ENCODE measurements at regions not wholly inside any gene's neighbourhood (a gene's known extent, or its start where the extent isn't known, plus 50 kb on each side); places are given as distances from the start of the nearest gene placed in this dataset.

GRCh38 chr20:29296256-29297230, 1960.9 kb upstream of the DEFB115 start:
- Histone ChIP-seq H3K27ac (ENCODE audit: low read depth, low read length) (no peak overlapping the region), H3K4me3 (ENCODE audit: low read depth, low read length) (no peak overlapping the region), H3K9me3 (ENCODE audit: control insufficient read depth, insufficient read depth, low read length) (peaks cover 59% of the 10 kb centered on the region), H3K27me3 (ENCODE audit: control insufficient read depth, insufficient read depth, low read length) (no peaks in the 10 kb centered on the region)
- DNase-seq (ENCODE audit: low read depth, low spot score) = no peak
- no peak for TF ChIP-seq CTCF (IDR thresholded peaks at IDR 0.05; ENCODE audit: low read depth, low read length)
- POLR2A ChIA-PET = no interaction called here
- CTCF ChIA-PET = no interaction called here

GRCh38 chr20:29297411-29298270, 1959.8 kb upstream of the DEFB115 start:
- DNase-seq (ENCODE audit: low read depth, low spot score) = no peak
- Histone ChIP-seq H3K9me3 (ENCODE audit: control insufficient read depth, insufficient read depth, low read length) (peaks cover 70% of the 10 kb centered on the region), H3K27ac (ENCODE audit: low read depth, low read length) (no peak overlapping the region), H3K4me3 (ENCODE audit: low read depth, low read length) (no peak overlapping the region), H3K27me3 (ENCODE audit: control insufficient read depth, insufficient read depth, low read length) (no peaks in the 10 kb centered on the region)
- CTCF ChIA-PET = no interaction called here
- POLR2A ChIA-PET = no interaction called here
- no peak for TF ChIP-seq CTCF (IDR thresholded peaks at IDR 0.05; ENCODE audit: low read depth, low read length)

- no peak overlapping the region for H3K4me3 ChIP-seq (ENCODE audit: low read depth, low read length)
- H3K9me3 ChIP-seq (ENCODE audit: control insufficient read depth, insufficient read depth, low read length) = peaks cover 75% of the 10 kb centered on the region
- no peak overlapping the region for H3K27ac ChIP-seq (ENCODE audit: low read depth, low read length)
- no peak for DNase-seq (ENCODE audit: low read depth, low spot score)
- POLR2A ChIA-PET = no interaction called here
- TF ChIP-seq CTCF (IDR thresholded peaks at IDR 0.05; ENCODE audit: low read depth, low read length) = no peak
- no peaks in the 10 kb centered on the region for H3K27me3 ChIP-seq (ENCODE audit: control insufficient read depth, insufficient read depth, low read length)
- CTCF ChIA-PET = no interaction called here
Measured at GRCh38 chr20:29298271-29298590, 1959.2 kb upstream of the DEFB115 start.

- Histone ChIP-seq H3K27ac (ENCODE audit: low read depth, low read length) (no peak overlapping the region), H3K4me3 (ENCODE audit: low read depth, low read length) (no peak overlapping the region), H3K9me3 (ENCODE audit: control insufficient read depth, insufficient read depth, low read length) (peaks cover 80% of the 10 kb centered on the region), H3K27me3 (ENCODE audit: control insufficient read depth, insufficient read depth, low read length) (no peaks in the 10 kb centered on the region)
- no peak for TF ChIP-seq CTCF (IDR thresholded peaks at IDR 0.05; ENCODE audit: low read depth, low read length)
- DNase-seq (ENCODE audit: low read depth, low spot score) = no peak
- POLR2A ChIA-PET = no interaction called here
- CTCF ChIA-PET = interaction anchor here (0.6 kb wide), 1 partner anchor 100 kb away, joined by 7 read pairs; no protein-coding TSS in a partner anchor
Measured at GRCh38 chr20:29298759-29299613, 1958.5 kb upstream of the DEFB115 start.

All from AG04450 (cell line).